D721Med (cell line): ENCODE measurements at regions not wholly inside any gene's neighbourhood (a gene's known extent, or its start where the extent isn't known, plus 50 kb on each side); places are given as distances from the start of the nearest gene placed in this dataset.
"Not testable (repeated sequence)": the region's sequence is repeated elsewhere in the genome, so short reads cannot be mapped to it uniquely, and the experiment has no call there.

Experiments
- DNase-seq: peaks from one replicate; pipeline ENCODE4 v3.0.0; 2011; ENCODE audit warnings: low spot score; ENCODE audit not compliant: insufficient read length
- FAIRE-seq: peaks from 2 replicates; lab custom pipeline; 2011; peaks lifted over from hg19 to GRCh38; lab: Jason Lieb, UNC
- TF ChIP-seq, protein P1 (sequence below): IDR thresholded peaks from 2 replicates; pipeline ENCODE4 v1.5.1; 2012; ENCODE audit warnings: mild to moderate bottlenecking, control low read depth; ENCODE audit not compliant: insufficient read depth; ENCODE audit errors: missing control alignments

GRCh38 chr7:121714559-121715303, 158.2 kb upstream of the PTPRZ1 start:
- TF ChIP-seq, protein P1, sequence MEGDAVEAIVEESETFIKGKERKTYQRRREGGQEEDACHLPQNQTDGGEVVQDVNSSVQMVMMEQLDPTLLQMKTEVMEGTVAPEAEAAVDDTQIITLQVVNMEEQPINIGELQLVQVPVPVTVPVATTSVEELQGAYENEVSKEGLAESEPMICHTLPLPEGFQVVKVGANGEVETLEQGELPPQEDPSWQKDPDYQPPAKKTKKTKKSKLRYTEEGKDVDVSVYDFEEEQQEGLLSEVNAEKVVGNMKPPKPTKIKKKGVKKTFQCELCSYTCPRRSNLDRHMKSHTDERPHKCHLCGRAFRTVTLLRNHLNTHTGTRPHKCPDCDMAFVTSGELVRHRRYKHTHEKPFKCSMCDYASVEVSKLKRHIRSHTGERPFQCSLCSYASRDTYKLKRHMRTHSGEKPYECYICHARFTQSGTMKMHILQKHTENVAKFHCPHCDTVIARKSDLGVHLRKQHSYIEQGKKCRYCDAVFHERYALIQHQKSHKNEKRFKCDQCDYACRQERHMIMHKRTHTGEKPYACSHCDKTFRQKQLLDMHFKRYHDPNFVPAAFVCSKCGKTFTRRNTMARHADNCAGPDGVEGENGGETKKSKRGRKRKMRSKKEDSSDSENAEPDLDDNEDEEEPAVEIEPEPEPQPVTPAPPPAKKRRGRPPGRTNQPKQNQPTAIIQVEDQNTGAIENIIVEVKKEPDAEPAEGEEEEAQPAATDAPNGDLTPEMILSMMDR = no peak
- FAIRE-seq (no peak), DNase-seq (no peak)

- not testable (repeated sequence) for FAIRE-seq, DNase-seq
Observed at GRCh38 chr7:121712961-121713360, 160.0 kb upstream of the PTPRZ1 start.

GRCh38 chr7:121697731-121698316, 175.1 kb upstream of the PTPRZ1 start:
- TF ChIP-seq, protein P1 = no peak
- DNase-seq = no peak
- FAIRE-seq = no peak

- FAIRE-seq (no peak), DNase-seq (no peak)
- TF ChIP-seq, protein P1 = no peak
Observed at GRCh38 chr7:121696954-121697353, 176.0 kb upstream of the PTPRZ1 start.

DNA sequence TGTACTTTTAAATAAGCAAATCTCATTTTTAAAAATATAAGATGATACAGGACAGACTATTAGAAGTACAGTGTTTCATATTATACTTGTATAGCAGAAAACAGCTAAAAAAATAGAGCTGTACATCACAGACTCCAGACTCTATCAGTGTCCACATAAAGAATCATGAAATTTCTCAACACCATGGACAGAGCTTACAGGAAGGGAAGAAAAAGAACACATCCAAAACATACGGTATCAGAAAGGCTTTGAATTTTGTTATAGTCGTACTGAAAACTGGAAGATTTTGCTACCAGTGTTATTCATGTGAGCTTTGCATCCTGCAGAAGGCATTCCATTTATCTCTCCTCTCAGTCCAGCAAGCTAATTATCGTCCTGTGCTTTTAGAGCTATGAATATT, 183.2 kb upstream of the PTPRZ1 start:
- FAIRE-seq = no peak
- TF ChIP-seq, protein P1 = no peak
- no peak for DNase-seq

DNA sequence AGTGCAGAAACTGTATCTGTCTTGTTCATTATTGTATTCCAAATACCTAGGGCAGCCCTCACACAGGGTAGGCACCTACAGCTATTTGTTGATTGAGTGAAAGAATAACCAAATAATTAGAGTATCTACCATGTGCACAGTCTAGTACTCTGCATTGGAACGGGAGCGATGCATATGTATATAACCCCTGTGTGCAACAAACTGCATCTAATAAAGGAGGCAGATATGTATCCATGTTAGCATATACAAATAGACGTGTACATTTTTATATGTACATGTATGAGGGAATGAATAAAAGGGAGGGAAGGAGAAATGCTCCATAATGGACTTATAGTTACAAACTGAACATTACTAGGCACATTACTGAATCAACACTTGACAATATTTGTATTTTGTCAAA, 191.3 kb upstream of the PTPRZ1 start:
- no peak for DNase-seq
- no peak for FAIRE-seq
- TF ChIP-seq, protein P1 = no peak

DNA sequence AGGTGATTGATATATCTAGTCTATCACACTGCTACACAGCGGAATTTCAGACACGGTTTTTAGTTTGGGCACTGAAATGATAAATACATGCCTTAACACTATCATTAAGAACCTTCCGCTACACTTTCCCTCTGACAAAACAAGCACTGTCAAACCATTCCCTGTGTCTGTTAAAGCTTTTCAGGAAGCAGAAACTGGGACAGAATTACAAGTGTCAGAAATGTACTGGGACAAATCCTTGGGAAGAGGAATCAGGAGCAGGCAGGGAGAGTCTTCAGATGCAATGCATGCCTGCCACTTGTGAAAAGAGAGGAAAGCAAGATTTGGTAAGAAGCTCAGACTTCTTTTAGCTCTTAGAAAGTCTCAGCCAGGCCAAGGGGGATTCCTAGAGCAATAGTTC, 196.8 kb upstream of the PTPRZ1 start:
- no peak for FAIRE-seq
- no peak for DNase-seq
- TF ChIP-seq, protein P1 = no peak

DNA sequence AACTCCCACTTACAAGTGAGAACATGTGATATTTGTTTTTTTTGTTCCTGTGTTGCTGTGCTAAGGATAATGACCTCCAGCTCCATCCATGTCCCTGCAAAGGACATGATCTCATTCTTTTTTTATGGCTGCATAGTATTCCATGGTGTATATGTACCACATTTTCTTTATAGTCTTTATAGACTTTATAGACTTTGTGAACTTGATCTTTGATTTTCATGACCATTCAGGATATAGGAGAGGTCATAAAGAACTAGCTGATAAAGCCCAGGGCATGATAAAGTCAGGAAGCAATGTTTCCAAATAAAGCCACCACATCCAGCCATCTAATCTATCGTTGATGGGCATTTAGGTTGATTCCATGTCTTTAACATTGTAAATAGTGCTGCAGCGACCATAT, 198.5 kb upstream of the PTPRZ1 start:
- DNase-seq, FAIRE-seq: not testable (repeated sequence)
